H1 (cell line): ENCODE measurements at regions not wholly inside any gene's neighbourhood (a gene's known extent, or its start where the extent isn't known, plus 50 kb on each side); places are given as distances from the start of the nearest gene placed in this dataset.

ENCODE experiments used
- CHD1 ChIP-seq: IDR thresholded peaks from 2 replicates; pipeline ENCODE4 v1.6.1; 2012; ENCODE audit warnings: low read depth, low read length, improper control_type of control experiment
- CHD2 ChIP-seq: IDR thresholded peaks from 2 replicates; pipeline ENCODE4 v1.6.1; 2012; ENCODE audit warnings: low read length, improper control_type of control experiment
- GABPA ChIP-seq: IDR thresholded peaks from 2 replicates; pipeline ENCODE4 v1.6.1; 2011; ENCODE audit warnings: mild to moderate bottlenecking, low read length, moderate library complexity, borderline replicate concordance; ENCODE audit not compliant: insufficient read depth
- KDM1A ChIP-seq: fragments of 200-600, 300-600 bp; sonication (generic); IDR thresholded peaks from 2 replicates; pipeline ENCODE4 v1.7.1; 2016; ENCODE audit warnings: mild to moderate bottlenecking, low read length, borderline replicate concordance
- KDM5A ChIP-seq: fragments of 200-600 bp; IDR thresholded peaks from 2 replicates; pipeline ENCODE4 v1.7.1; 2012; ENCODE audit warnings: mild to moderate bottlenecking, low read length, inconsistent platforms, mixed read lengths
- MAX ChIP-seq: IDR thresholded peaks from 2 replicates; pipeline ENCODE4 v1.6.1; 2012; ENCODE audit warnings: inconsistent platforms
- SP1 ChIP-seq: IDR thresholded peaks from 2 replicates; pipeline ENCODE4 v1.6.1; 2011; ENCODE audit warnings: low read depth, low read length

- TF ChIP-seq CHD1, result no peak
- TF ChIP-seq KDM1A, result no peak
- TF ChIP-seq MAX, result no peak
- TF ChIP-seq KDM5A, result no peak
- TF ChIP-seq CHD2, result no peak
- TF ChIP-seq SP1, result no peak
- TF ChIP-seq GABPA, result no peak
These were observed 493.9 kb downstream of the CCDC171 start (continued) for GRCh38 chr9:16046713-16047112.
